Smooth muscle cell (in vitro differentiated cells): ENCODE measurements at regions not wholly inside any gene's neighbourhood (a gene's known extent, or its start where the extent isn't known, plus 50 kb on each side); places are given as distances from the start of the nearest gene placed in this dataset.
"Not testable (repeated sequence)": the region's sequence is repeated elsewhere in the genome, so short reads cannot be mapped to it uniquely, and the experiment has no call there.

Source experiments
- DNase-seq: peaks from one replicate; lab custom pipeline; 2025; ENCODE audit not compliant: unreplicated experiment; lab: John Stamatoyannopoulos, UW
- H2AFZ ChIP-seq: fragments of 200-600 bp; sonication (generic); 2 replicates; pipeline ENCODE4 v1.6.0; 2016; ENCODE audit warnings: antibody characterized with exemption, low read depth, mild to moderate bottlenecking
- H3F3A ChIP-seq: fragments of 200-600 bp; sonication (generic); 2 replicates; pipeline ENCODE4 v1.6.0; 2017; ENCODE audit warnings: antibody characterized with exemption, low read depth
- H3K27ac ChIP-seq: fragments of 200-600 bp; sonication (generic); 2 replicates; pipeline ENCODE4 v1.5.1; 2016; ENCODE audit warnings: low read depth, mild to moderate bottlenecking
- H3K27me3 ChIP-seq: fragments of 200-600 bp; sonication (generic); 2 replicates; pipeline ENCODE4 v1.6.1; 2016; ENCODE audit warnings: low read depth, mild to moderate bottlenecking
- H3K36me3 ChIP-seq: fragments of 200-600 bp; sonication (generic); 2 replicates; pipeline ENCODE4 v1.5.1; 2016; ENCODE audit warnings: low read depth
- H3K4me1 ChIP-seq: fragments of 200-600 bp; sonication (generic); 2 replicates; pipeline ENCODE4 v1.5.1; 2016; ENCODE audit warnings: low read depth
- H3K4me2 ChIP-seq: fragments of 200-600 bp; sonication (generic); 2 replicates; pipeline ENCODE4 v1.6.0; 2016; ENCODE audit warnings: mild to moderate bottlenecking
- H3K4me3 ChIP-seq: fragments of 200-600 bp; sonication (generic); 2 replicates; pipeline ENCODE4 v1.5.1; 2016; ENCODE audit warnings: mild to moderate bottlenecking
- H3K79me2 ChIP-seq: fragments of 200-600 bp; sonication (generic); 2 replicates; pipeline ENCODE4 v1.6.0; 2016; ENCODE audit warnings: low read depth, mild to moderate bottlenecking
- H3K9ac ChIP-seq: fragments of 200-600 bp; sonication (generic); 2 replicates; pipeline ENCODE4 v1.6.0; 2016; ENCODE audit warnings: low read depth
- H3K9me3 ChIP-seq: fragments of 200-600 bp; sonication (generic); replicated peaks from 2 replicates; pipeline ENCODE4 v1.5.1; 2016; ENCODE audit warnings: low read depth
- H4K20me1 ChIP-seq: fragments of 200-600 bp; sonication (generic); 2 replicates; pipeline ENCODE4 v1.6.0; 2016; ENCODE audit warnings: low read depth
- WGBS: methylation state at CpG from one replicate; pipeline ENCODE4 v1.1.7; 2016; ENCODE audit warnings: low lambda C conversion rate; 5-methylcytosine and 5-hydroxymethylcytosine counted together
- TF ChIP-seq, protein P1 (sequence below): fragments of 200-600 bp; sonication (generic); IDR thresholded peaks from 2 replicates; pipeline ENCODE4 v1.5.1; 2017; ENCODE audit warnings: borderline replicate concordance, mild to moderate bottlenecking, antibody characterized with exemption; ENCODE audit not compliant: insufficient read depth, poor library complexity, severe bottlenecking

GRCh38 chr4:71872767-71873415 lies 89.0 kb upstream of the GC start:
- H4K20me1 ChIP-seq, result no peaks in the 10 kb centered on the region
- H3K27ac ChIP-seq, result no peak overlapping the region
- no peaks in the 10 kb centered on the region for H3K9me3 ChIP-seq
- H3K27me3 ChIP-seq, result no peaks in the 10 kb centered on the region
- no peaks in the 10 kb centered on the region for H3F3A ChIP-seq
- H3K9ac ChIP-seq, result no peak overlapping the region
- TF ChIP-seq, protein P1, sequence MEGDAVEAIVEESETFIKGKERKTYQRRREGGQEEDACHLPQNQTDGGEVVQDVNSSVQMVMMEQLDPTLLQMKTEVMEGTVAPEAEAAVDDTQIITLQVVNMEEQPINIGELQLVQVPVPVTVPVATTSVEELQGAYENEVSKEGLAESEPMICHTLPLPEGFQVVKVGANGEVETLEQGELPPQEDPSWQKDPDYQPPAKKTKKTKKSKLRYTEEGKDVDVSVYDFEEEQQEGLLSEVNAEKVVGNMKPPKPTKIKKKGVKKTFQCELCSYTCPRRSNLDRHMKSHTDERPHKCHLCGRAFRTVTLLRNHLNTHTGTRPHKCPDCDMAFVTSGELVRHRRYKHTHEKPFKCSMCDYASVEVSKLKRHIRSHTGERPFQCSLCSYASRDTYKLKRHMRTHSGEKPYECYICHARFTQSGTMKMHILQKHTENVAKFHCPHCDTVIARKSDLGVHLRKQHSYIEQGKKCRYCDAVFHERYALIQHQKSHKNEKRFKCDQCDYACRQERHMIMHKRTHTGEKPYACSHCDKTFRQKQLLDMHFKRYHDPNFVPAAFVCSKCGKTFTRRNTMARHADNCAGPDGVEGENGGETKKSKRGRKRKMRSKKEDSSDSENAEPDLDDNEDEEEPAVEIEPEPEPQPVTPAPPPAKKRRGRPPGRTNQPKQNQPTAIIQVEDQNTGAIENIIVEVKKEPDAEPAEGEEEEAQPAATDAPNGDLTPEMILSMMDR, result no peak
- H3K4me3 ChIP-seq, result no peak overlapping the region
- DNase-seq, result no peak
- no peaks in the 10 kb centered on the region for H3K79me2 ChIP-seq
- 84% methylated on average over 4 of the region's 4 CpGs for WGBS
- no peak overlapping the region for H3K4me2 ChIP-seq
- no peaks in the 10 kb centered on the region for H3K4me1 ChIP-seq
- no peak overlapping the region for H2AFZ ChIP-seq
- no peaks in the 10 kb centered on the region for H3K36me3 ChIP-seq

- H3K4me2 ChIP-seq, result no peak overlapping the region
- no peaks in the 10 kb centered on the region for H3K4me1 ChIP-seq
- no peaks in the 10 kb centered on the region for H3K27me3 ChIP-seq
- no peak overlapping the region for H3K4me3 ChIP-seq
- no peaks in the 10 kb centered on the region for H3K36me3 ChIP-seq
- H2AFZ ChIP-seq, result no peak overlapping the region
- no peaks in the 10 kb centered on the region for H3K9me3 ChIP-seq
- TF ChIP-seq, protein P1, result no peak
- WGBS, result 87% methylated on average over 2 of the region's 2 CpGs
- H4K20me1 ChIP-seq, result no peaks in the 10 kb centered on the region
- no peak for DNase-seq
- H3K79me2 ChIP-seq, result no peaks in the 10 kb centered on the region
- no peak overlapping the region for H3K27ac ChIP-seq
- H3F3A ChIP-seq, result no peaks in the 10 kb centered on the region
- H3K9ac ChIP-seq, result no peak overlapping the region
These were observed 94.5 kb upstream of the GC start for GRCh38 chr4:71878376-71878775.

GRCh38 chr4:71882113-71882841 lies 98.4 kb upstream of the GC start:
- Histone ChIP-seq H3K27ac (no peak overlapping the region), H3K27me3 (no peaks in the 10 kb centered on the region), H3K9ac (no peak overlapping the region), H3K4me2 (no peak overlapping the region), H3K79me2 (no peaks in the 10 kb centered on the region), H3K36me3 (no peaks in the 10 kb centered on the region), H3K4me1 (no peaks in the 10 kb centered on the region), H3K9me3 (no peaks in the 10 kb centered on the region), H2AFZ (no peak overlapping the region), H3F3A (no peaks in the 10 kb centered on the region), H4K20me1 (no peaks in the 10 kb centered on the region), H3K4me3 (no peak overlapping the region)
- 77% methylated on average over 6 of the region's 6 CpGs for WGBS
- DNase-seq, result no peak
- TF ChIP-seq, protein P1, result no peak

DNA sequence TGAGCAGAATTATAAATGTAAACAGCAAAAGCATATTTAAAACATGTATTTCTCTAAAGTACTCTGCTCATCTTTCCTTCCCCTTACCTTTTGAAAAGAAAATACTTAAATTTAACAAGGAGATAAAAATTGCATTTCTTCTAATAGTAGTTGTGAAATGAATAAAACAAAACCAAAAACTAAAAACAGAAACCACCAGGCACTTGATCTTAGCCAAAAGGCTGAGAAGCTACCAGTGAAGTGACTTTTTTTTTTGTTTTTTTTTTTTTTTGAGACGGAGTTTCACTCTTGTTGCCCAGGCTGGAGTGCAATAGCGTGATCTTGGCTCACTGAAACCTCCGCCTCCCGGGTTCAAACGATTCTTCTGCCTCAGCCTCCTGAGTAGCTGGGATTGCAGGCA lies 116.5 kb upstream of the GC start:
- H3K4me1 ChIP-seq, H3K4me3 ChIP-seq, H3K79me2 ChIP-seq, H3K27me3 ChIP-seq, H2AFZ ChIP-seq, H3K9me3 ChIP-seq, H3F3A ChIP-seq, DNase-seq, H3K36me3 ChIP-seq, H3K4me2 ChIP-seq, H3K9ac ChIP-seq, H4K20me1 ChIP-seq, H3K27ac ChIP-seq: not testable (repeated sequence)
- WGBS, result 91% methylated on average over 5 of the region's 5 CpGs

- not testable (repeated sequence) for H3K4me3 ChIP-seq, DNase-seq, H3K4me2 ChIP-seq, H3K9ac ChIP-seq, H2AFZ ChIP-seq, H4K20me1 ChIP-seq, H3K4me1 ChIP-seq, H3K27ac ChIP-seq, H3K27me3 ChIP-seq, H3K36me3 ChIP-seq, H3K79me2 ChIP-seq, H3F3A ChIP-seq, H3K9me3 ChIP-seq
- 91% methylated on average over 1 of the region's 1 CpG for WGBS
These were observed 121.7 kb upstream of the GC start for GRCh38 chr4:71905594-71905993.
